Panc1 (cell line): ENCODE measurements at regions not wholly inside any gene's neighbourhood (a gene's known extent, or its start where the extent isn't known, plus 50 kb on each side); places are given as distances from the start of the nearest gene placed in this dataset.

Experiments
- ATAC-seq: fragments of 200-7000 bp; cut with Tn5 transposase; 2 replicates; pipeline ENCODE4 v1.9.1; 2020; ENCODE audit warnings: mild to moderate bottlenecking, moderate library complexity
- BruUV-seq: library from RNA; stranded (reverse); fragments of 400-500 nt; replicated peaks from 2 replicates; lab custom pipeline; 2021; lab: Mats Ljungman, UMichigan
- CTCF ChIA-PET: fragments of 300-600 bp; sonication (Branson Sonifier 250); formaldehyde crosslinking; loops from one replicate; lab custom pipeline; 2022; ENCODE audit warnings: antibody characterized with exemption; lab: Charles Lee
- POLR2A ChIA-PET: fragments of 300-600 bp; sonication (Branson Sonifier 250); formaldehyde crosslinking; loops from one replicate; lab custom pipeline; 2022; ENCODE audit warnings: antibody characterized with exemption; lab: Charles Lee
- DNase-seq: peaks from one replicate; pipeline ENCODE4 v3.0.0-alpha.2; 2010; ENCODE audit warnings: low read depth, low spot score
- H3K27ac ChIP-seq: 2 replicates; pipeline ENCODE4 v1.5.1; 2011; ENCODE audit warnings: mild to moderate bottlenecking, low read length, inconsistent platforms
- H3K27me3 ChIP-seq: fragments of 200-500 bp; sonication (Bioruptor generic); 2 replicates; pipeline ENCODE4 v1.6.0; 2014; ENCODE audit warnings: low read length, inconsistent platforms; ENCODE audit not compliant: control insufficient read depth, insufficient read depth
- H3K36me3 ChIP-seq: fragments of 200-500 bp; sonication (Bioruptor generic); 2 replicates; pipeline ENCODE4 v1.5.1; 2014; ENCODE audit warnings: inconsistent platforms, mild to moderate bottlenecking, low read length, moderate library complexity; ENCODE audit not compliant: control insufficient read depth, insufficient read depth
- H3K4me1 ChIP-seq: 2 replicates; pipeline ENCODE4 v1.5.1; 2011; ENCODE audit warnings: inconsistent platforms, mild to moderate bottlenecking, low read length, moderate library complexity; ENCODE audit not compliant: control insufficient read depth, insufficient read depth
- H3K4me3 ChIP-seq, 2 experiments: 2 replicates each; pipeline ENCODE4 v1.5.1; 2011 to 2012; ENCODE audit warnings: low read depth in 2 of 2, low read length in 2 of 2, mild to moderate bottlenecking in 2 of 2, inconsistent platforms in 1 of 2, moderate library complexity in 1 of 2
- H3K9me3 ChIP-seq: fragments of 200-500 bp; sonication (Bioruptor generic); 2 replicates; pipeline ENCODE4 v1.5.1; 2014; ENCODE audit warnings: low read depth, mild to moderate bottlenecking, inconsistent platforms, low read length, moderate library complexity; ENCODE audit not compliant: control insufficient read depth, insufficient read depth
- CTCF ChIP-seq: fragments of 450-650 bp; IDR thresholded peaks from 2 replicates; pipeline ENCODE4 v1.5.1; 2017; ENCODE audit warnings: mild to moderate bottlenecking
- POLR2AphosphoS5 ChIP-seq: IDR thresholded peaks from 2 replicates; pipeline ENCODE4 v1.6.1; 2012; ENCODE audit warnings: mild to moderate bottlenecking, low read depth, low read length, moderate library complexity
- REST ChIP-seq, 2 experiments: IDR thresholded peaks; 2 replicates each; pipeline ENCODE4 v1.6.1; 2011 to 2012; ENCODE audit warnings: low read depth in 2 of 2, control low read depth in 1 of 2, low read length in 1 of 2, mild to moderate bottlenecking in 1 of 2, moderate library complexity in 1 of 2; ENCODE audit not compliant: insufficient read depth in 1 of 2
- SIN3A ChIP-seq: IDR thresholded peaks from 2 replicates; pipeline ENCODE4 v1.6.1; 2012; ENCODE audit warnings: low read depth, mild to moderate bottlenecking, low read length, moderate library complexity, borderline replicate concordance; ENCODE audit not compliant: insufficient read depth
- TCF7L2 ChIP-seq: IDR thresholded peaks from 2 replicates; pipeline ENCODE4 v1.6.1; 2011; ENCODE audit warnings: mild to moderate bottlenecking, low read depth, low read length, inconsistent platforms
- in situ Hi-C: cut with HindIII; loops from 2 replicates; pipeline ENCODE4 v1.10.0; 2016; ENCODE audit warnings: low sequenced_read_pairs, low pct_unique_long_range_greater_than_20kb
- intact Hi-C: fragments of 100-400 bp; cut with micrococcal nuclease; formaldehyde crosslinking; loops from one replicate; pipeline ENCODE4 v1.10.0; 2022; ENCODE audit not compliant: unreplicated experiment

DNA sequence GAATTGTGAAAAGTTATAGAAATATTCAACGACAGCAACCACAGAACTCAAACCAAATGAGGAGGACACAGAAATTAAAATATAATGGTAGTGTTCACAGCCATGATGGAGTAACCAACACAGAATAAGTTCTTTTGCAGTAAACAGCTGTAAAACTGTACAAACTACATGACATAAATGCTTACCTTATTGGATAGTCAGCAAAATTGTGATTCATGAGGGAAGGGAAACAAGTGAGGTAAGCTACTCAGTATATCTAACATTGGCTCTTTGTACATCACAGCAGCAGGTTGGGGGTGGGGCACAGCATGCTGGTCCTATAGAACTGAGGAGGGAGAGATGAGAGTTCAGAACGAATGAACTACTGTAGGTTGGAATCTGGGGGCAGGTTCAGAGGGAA, 86.4 kb downstream of the CDC14C start:
- TF ChIP-seq SIN3A (no peak), CTCF (no peak), POLR2AphosphoS5 (no peak), TCF7L2 (no peak), REST (IDR thresholded peaks at IDR 0.05; ENCODE audit: insufficient read depth in 1 of 2, low read depth in 2 of 2, low read length in 1 of 2) (no peak)
- no peak overlapping the region for H3K27ac ChIP-seq
- no peaks in the 10 kb centered on the region for H3K27me3 ChIP-seq
- in situ Hi-C loops, result no loop called here
- intact Hi-C loops, result no loop called here
- BruUV-seq, result no TSS peak
- no peaks in the 10 kb centered on the region for H3K4me1 ChIP-seq
- ATAC-seq (no peak), DNase-seq (no peak)
- H3K36me3 ChIP-seq, result no peaks in the 10 kb centered on the region
- CTCF ChIA-PET, result no interaction called here
- H3K9me3 ChIP-seq, result no peaks in the 10 kb centered on the region
- POLR2A ChIA-PET, result no interaction called here
- no peak overlapping the region for H3K4me3 ChIP-seq

DNA sequence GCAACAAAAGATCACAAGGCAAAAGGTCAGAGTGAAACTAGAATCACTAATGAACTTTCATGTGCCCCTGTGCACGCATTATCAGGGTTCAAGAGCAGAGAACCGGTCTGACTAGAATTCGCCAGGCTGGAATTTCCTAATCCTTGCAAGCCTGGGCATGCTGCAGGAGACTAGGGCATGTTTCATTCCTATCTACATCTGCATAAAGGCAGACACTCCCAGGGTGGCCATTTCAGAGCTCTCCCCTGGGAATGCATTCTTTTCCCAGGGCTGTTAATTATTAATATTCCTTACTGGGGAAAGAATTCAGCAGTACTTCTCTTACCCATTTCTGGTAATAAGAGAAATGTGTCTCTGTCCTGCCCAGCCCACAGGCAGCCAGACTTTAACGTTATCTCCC, 90.5 kb downstream of the CDC14C start:
- no TSS peak for BruUV-seq
- Histone ChIP-seq H3K9me3 (no peaks in the 10 kb centered on the region), H3K4me1 (no peaks in the 10 kb centered on the region), H3K27me3 (no peaks in the 10 kb centered on the region), H3K27ac (no peak overlapping the region), H3K4me3 (no peak overlapping the region), H3K36me3 (no peaks in the 10 kb centered on the region)
- ChIA-PET POLR2A (no interaction called here), CTCF (no interaction called here)
- ATAC-seq, result no peak
- TF ChIP-seq TCF7L2 (no peak), POLR2AphosphoS5 (no peak), REST (IDR thresholded peaks at IDR 0.05; ENCODE audit: insufficient read depth in 1 of 2, low read depth in 2 of 2, low read length in 1 of 2) (no peak), SIN3A (no peak), CTCF (no peak)
- in situ Hi-C loops (no loop called here), intact Hi-C loops (no loop called here)
- DNase-seq, result no peak
